ENCODE measurements at regions not wholly inside any gene's neighbourhood (a gene's known extent, or its start where the extent isn't known, plus 50 kb on each side); places are given as distances from the start of the nearest gene placed in this dataset.

DNA sequence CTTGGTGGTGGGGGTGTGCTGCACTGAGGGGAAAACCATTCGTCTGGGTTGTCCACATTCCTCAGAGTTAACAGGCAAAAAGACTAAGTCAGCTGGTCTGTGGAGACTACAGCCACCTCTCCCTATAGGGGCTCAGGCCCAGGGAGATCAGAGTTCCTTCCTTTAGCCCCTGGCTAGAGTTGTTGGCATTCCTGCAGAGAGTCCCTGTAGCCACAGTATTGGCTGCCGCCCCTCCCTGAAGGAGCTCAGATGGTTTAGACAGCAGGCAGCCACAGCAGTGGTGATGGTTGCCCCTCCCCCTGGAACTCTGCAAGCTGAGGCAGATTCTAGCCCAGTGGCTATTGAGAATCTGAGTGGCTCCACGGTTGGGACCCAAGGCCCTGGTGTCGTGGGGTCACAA lies 1072.5 kb upstream of the ATXN7L3B start:
- H3K36me3 ChIP-seq (ENCODE audit: insufficient read depth in 1 of 2, low read depth in 1 of 2): no peaks in the 10 kb centered on the region
- no peaks in the 10 kb centered on the region for H3K4me1 ChIP-seq
- H3K9me3 ChIP-seq: no peaks in the 10 kb centered on the region
- no peaks in the 10 kb centered on the region for H3K27me3 ChIP-seq (ENCODE audit: insufficient read depth in 3 of 3, low read length in 2 of 3)
- ATAC-seq: no peak
- TF ChIP-seq, protein P1, sequence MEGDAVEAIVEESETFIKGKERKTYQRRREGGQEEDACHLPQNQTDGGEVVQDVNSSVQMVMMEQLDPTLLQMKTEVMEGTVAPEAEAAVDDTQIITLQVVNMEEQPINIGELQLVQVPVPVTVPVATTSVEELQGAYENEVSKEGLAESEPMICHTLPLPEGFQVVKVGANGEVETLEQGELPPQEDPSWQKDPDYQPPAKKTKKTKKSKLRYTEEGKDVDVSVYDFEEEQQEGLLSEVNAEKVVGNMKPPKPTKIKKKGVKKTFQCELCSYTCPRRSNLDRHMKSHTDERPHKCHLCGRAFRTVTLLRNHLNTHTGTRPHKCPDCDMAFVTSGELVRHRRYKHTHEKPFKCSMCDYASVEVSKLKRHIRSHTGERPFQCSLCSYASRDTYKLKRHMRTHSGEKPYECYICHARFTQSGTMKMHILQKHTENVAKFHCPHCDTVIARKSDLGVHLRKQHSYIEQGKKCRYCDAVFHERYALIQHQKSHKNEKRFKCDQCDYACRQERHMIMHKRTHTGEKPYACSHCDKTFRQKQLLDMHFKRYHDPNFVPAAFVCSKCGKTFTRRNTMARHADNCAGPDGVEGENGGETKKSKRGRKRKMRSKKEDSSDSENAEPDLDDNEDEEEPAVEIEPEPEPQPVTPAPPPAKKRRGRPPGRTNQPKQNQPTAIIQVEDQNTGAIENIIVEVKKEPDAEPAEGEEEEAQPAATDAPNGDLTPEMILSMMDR (IDR thresholded peaks at IDR 0.05): no peak
- no peak overlapping the region for H3K4me3 ChIP-seq
- no peak overlapping the region for H3K27ac ChIP-seq
- DNase-seq: no peak
- WGBS, 3 donors: 46 to 55% (median 49%) methylated on average over 4 of the region's 4 CpGs
- intact Hi-C loops (cut with DNase I): no loop called here

DNA sequence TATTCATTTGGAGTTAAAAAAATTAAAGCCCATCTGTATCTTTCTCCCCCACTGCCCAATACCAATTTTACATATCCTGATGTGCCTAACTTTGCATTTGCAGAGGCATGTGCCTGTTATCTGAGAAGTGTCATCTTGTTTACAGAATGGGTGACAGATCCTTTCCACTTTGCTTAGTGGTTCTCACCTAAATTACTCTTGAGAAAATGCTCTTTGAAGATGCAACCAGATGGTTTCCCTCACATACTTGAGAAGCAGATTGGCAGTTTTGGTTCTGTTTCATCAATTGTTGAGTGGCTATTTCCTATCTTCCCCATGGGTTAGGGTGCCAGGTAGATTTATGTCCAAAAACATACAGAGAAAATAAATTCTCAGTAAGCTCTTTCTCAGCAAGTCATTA lies 1051.4 kb upstream of the ATXN7L3B start:
- TF ChIP-seq, protein P1 (IDR thresholded peaks at IDR 0.05): no peak
- DNase-seq: no peak
- no peaks in the 10 kb centered on the region for H3K9me3 ChIP-seq
- H3K4me1 ChIP-seq: no peaks in the 10 kb centered on the region
- H3K4me3 ChIP-seq: no peak overlapping the region
- H3K36me3 ChIP-seq (ENCODE audit: insufficient read depth in 1 of 2, low read depth in 1 of 2): no peaks in the 10 kb centered on the region
- intact Hi-C loops (cut with DNase I): no loop called here
- H3K27me3 ChIP-seq (ENCODE audit: insufficient read depth in 3 of 3, low read length in 2 of 3): no peaks in the 10 kb centered on the region
- H3K27ac ChIP-seq: no peak overlapping the region
- no peak for ATAC-seq

- Histone ChIP-seq H3K27me3 (ENCODE audit: insufficient read depth in 3 of 3, low read length in 2 of 3) (no peaks in the 10 kb centered on the region), H3K36me3 (ENCODE audit: insufficient read depth in 1 of 2, low read depth in 1 of 2) (no peaks in the 10 kb centered on the region), H3K4me3 (no peak overlapping the region), H3K9me3 (no peaks in the 10 kb centered on the region), H3K4me1 (no peaks in the 10 kb centered on the region), H3K27ac (no peak overlapping the region)
- ATAC-seq (no peak), DNase-seq (no peak)
- 67 to 76% (median 71%) methylated on average over 1 of the region's 1 CpG for WGBS, 3 donors
- intact Hi-C loops (cut with DNase I): no loop called here
- TF ChIP-seq, protein P1 (IDR thresholded peaks at IDR 0.05): no peak
These were observed 1031.0 kb upstream of the ATXN7L3B start for GRCh38 chr12:73506611-73507010.

DNA sequence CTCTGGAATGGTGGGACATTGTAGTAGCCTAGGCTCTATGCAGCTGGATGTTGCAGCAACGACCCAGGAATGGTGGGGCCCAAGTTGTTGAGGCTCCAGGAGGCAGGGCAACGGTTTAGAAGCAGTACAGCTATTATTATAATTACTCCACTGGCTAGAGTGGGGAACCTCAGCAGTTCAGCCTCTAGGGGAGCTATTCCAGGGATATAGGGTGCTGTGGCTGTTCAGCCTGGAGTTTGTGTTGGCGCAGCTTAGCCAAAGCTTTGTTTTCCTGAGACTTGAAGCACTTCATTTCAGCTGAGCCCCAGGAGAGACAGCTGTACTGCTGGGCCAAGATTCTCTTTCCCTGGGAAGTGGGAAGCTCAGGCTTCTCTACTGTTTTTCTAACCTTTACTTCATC lies 1023.0 kb upstream of the ATXN7L3B start:
- WGBS, 3 donors: 75 to 82% (median 80%) methylated on average over 3 of the region's 3 CpGs
- Histone ChIP-seq H3K27me3 (ENCODE audit: insufficient read depth in 3 of 3, low read length in 2 of 3) (no peaks in the 10 kb centered on the region), H3K4me1 (no peaks in the 10 kb centered on the region), H3K4me3 (no peak overlapping the region), H3K9me3 (peaks cover 11% of the 10 kb centered on the region), H3K27ac (no peak overlapping the region), H3K36me3 (ENCODE audit: insufficient read depth in 1 of 2, low read depth in 1 of 2) (no peaks in the 10 kb centered on the region)
- no peak for ATAC-seq
- no peak for DNase-seq
- intact Hi-C loops (cut with DNase I): no loop called here
- TF ChIP-seq, protein P1 (IDR thresholded peaks at IDR 0.05): no peak

- Histone ChIP-seq H3K27me3 (ENCODE audit: insufficient read depth in 3 of 3, low read length in 2 of 3) (no peaks in the 10 kb centered on the region), H3K27ac (no peak overlapping the region), H3K9me3 (peaks cover 20% of the 10 kb centered on the region), H3K4me1 (no peaks in the 10 kb centered on the region), H3K36me3 (ENCODE audit: insufficient read depth in 1 of 2, low read depth in 1 of 2) (no peaks in the 10 kb centered on the region), H3K4me3 (no peak overlapping the region)
- DNase-seq: no peak
- ATAC-seq: no peak
- intact Hi-C loops (cut with DNase I): no loop called here
- TF ChIP-seq, protein P1 (IDR thresholded peaks at IDR 0.05): no peak
- 0 to 3% (median 0%) methylated on average over 1 of the region's 1 CpG for WGBS, 3 donors
These were observed 1019.8 kb upstream of the ATXN7L3B start for GRCh38 chr12:73517859-73518258.

All from psoas muscle (tissue), 7 donors.